ENCODE measurements at regions not wholly inside any gene's neighbourhood (a gene's known extent, or its start where the extent isn't known, plus 50 kb on each side); places are given as distances from the start of the nearest gene placed in this dataset.

DNA sequence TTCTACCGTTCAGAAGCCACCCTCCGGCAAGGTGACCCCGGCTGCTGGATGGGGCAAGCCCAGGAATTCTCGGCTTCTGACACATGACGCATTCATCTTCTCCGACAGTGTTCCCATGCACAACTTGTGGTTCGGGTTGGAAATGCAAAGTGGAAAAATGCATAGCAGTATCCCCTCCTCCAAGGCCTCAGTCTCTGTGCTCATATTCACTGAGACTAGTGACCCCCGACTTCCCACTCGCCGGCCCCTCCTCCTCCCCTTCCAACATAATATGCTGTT is 70.0 kb upstream of the NTM start:
- no peak for DNase-seq (ENCODE audit: low read depth)

DNA sequence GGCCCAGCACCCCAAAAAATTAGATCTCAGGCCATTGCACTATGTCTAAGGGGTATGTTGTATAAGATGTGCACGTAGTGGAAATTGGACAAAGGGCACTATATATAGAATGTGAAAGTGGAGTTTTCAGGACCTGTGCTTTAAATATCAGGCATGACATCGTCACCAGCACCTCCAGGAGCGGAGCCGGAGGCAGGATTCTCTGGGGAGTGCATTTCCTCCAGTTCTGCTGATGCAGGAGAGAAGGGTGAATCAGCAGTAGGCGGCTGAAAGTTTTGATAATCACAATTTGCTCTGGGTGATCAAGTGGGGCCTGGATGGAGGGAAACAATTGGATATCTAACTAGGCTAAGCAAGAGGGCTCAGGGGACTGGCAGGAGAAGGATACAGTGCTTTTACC is 69.1 kb upstream of the NTM start:
- DNase-seq (ENCODE audit: low read depth), result no peak

DNA sequence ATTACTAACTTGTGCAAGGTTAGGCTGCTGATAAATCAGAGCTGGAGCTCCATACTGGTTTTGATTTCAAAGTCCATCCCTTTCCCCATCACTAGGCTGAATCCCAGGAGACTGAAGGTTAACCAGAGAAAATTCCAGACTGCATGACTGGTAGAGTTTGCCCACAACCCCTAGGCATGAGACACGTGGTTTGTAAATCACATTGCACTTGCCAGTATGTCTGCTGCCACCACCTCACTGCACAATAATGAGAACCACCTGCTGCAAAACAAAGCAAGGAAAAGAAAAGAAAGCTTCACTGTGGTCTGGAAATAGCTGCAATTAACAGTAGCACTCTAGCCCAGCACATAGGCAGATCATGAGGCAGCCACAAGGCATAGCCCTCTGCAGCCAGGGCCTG is 67.6 kb upstream of the NTM start:
- no peak for DNase-seq (ENCODE audit: low read depth)

DNA sequence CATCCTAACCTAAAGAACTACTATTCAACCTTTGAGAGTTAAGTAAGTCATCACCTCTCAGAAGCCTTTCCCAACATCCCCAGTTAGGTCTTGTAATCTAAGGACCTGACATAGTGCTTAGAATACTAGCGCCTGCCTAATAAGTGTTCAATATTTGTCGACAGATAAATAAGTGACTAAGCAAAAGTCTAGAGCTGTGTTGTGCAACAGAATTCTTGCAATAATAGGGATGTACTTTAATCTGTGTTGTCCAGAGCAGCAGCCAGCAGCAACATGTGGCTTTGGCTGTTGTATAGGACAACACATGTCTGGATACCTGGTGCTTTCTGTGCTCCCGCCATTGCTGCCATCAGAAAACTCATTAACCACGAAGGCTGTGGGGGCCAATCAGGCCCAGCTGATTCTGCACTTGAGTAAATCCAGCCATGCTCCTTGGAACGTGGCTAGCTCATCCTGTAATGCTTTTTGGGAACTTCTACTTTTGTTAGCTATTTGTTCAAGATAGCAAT is 66.8 kb upstream of the NTM start:
- no peak for DNase-seq (ENCODE audit: low read depth)

DNA sequence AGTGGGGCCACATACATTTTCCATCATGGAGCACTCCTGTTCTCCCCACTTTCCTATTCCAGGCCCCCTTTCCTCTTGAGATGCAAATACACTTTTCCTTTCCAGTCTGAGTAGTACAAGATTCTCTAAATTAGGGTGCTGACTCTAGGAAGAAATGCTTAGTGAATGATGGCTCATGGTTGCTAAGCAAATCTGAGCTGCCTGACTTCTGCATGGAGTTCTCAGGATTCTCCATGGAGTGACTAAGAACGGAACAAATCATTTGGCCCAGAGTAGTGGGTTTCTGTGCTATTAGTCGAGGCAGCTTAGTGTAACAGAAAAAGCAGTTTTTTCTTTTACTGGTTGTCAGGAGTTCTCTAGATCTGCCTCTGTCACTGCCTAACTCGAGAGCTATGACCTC is 65.4 kb upstream of the NTM start:
- no peak for DNase-seq (ENCODE audit: low read depth)

DNA sequence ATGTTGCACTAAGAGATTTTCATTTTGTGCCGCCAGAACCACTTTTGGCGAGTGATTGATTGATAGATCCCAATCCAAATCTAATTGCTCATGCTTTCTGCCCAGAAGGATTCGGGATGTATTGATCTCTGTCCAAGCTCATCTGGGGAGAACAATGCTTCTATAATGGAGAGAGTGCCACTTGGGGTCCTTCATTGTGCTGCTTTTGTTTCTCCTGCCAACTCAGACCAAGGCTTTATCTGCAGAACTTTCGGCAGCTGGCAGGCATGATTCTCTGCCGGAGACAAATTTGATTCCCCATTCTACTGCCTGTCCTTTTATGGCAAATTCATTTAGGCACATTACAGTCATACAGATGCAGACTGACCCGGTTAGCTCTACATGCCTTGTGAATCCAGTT is 62.9 kb upstream of the NTM start:
- DNase-seq (ENCODE audit: low read depth), result no peak

DNA sequence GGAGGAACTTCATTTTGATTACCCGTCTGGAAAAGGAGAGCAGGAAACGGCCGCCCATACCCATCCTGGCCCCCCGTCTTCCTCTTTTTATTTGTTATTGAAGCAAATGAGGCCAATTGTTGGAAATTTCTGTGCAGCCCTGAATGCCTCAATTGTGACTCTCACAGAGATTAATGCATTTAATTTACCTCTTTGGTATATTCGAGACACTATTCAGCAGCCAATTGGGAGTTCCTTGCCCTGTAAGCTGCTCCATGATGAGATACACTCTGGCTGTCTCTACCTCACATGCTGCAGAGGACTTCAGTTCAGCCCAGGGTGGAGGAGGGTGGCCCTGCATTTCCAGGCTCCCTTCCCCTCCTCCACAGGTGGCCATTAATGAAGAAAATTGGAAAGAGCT is 60.6 kb upstream of the NTM start:
- DNase-seq (ENCODE audit: low read depth), result no peak

DNA sequence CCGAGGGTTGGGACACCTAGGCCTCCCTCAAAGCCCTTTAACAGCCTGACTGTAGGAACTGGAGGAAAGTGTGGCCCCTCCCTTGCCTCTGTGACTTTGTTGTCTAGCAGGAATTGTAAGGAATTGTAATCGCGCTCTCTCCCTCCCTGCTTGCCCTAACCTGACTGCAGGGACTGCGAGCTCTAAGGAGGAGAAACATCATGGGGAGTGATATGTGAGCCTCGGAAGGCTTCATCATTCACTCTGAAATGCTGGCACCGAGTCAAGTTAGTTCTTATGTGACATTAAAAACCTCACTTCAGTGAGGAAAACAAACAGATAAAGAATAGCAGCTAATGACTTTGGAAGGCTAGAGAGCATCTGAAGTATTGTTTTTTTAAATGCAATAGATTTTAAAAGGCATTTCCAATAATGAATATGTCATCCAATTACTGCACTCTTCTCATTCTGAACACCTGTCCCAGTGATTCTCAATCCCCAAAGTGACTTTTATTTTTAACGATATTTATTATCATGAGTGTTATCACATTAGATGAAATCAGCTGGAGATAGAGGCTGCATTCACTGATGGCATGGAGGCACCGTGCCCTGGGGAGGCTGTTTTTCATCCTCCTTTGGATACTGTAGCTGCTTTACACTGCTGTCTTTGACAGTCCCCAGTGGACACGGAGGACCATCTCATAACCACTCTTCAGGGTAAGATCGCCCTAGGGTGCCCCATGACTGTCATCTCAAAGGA is 58.5 kb upstream of the NTM start:
- no peak for DNase-seq (ENCODE audit: low read depth)
